ENCODE measurements at regions not wholly inside any gene's neighbourhood (a gene's known extent, or its start where the extent isn't known, plus 50 kb on each side); places are given as distances from the start of the nearest gene placed in this dataset.
A peak's percentile ranks its signal among the peaks of the same experiment; 100 is the strongest.

DNA sequence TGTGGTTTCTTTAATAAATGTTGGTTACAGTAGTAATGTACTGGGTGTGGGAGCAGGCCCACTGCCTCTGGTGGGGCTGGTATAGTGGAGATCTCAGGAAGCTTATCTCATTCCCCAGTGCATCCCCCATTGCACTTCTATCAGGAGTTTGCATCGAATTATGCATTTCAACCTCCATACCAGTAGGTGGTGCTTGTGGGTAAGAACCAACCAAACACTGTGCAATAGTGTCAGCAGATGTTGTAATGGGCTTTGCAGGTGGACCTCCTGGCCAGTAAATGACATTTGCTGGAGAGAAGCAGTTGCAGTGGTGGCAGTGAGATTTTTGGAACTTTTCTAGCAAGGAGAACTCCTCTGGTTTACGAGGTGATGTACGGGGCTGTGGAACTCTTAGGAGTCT, 150.6 kb downstream of the POU3F4 start:
- no peaks in the 10 kb centered on the region for H3K79me2 ChIP-seq (ENCODE audit: insufficient read depth, low read length)
- no peaks in the 10 kb centered on the region for H3K36me3 Mint-ChIP-seq
- 100% methylated on average over 2 of the region's 3 CpGs for WGBS (ENCODE audit: insufficient coverage)
- no peak overlapping the region for H3K4me3 ChIP-seq (replicated peaks in 1 of 3; ENCODE audit: low read depth in 2 of 3, low read length in 3 of 3)
- no peaks in the 10 kb centered on the region for H4K20me1 ChIP-seq (ENCODE audit: insufficient read depth, low read length)
- intact Hi-C loops (cut with micrococcal nuclease): no loop called here
- DNase-seq: no peak
- no peaks in the 10 kb centered on the region for H3K9me3 ChIP-seq (replicated peaks in 1 of 2; ENCODE audit: control insufficient read depth in 1 of 2, insufficient read depth in 1 of 2, low read length in 2 of 2)
- H3K9me3 Mint-ChIP-seq: peaks cover 0 to 10% (median 6%) of the 10 kb centered on the region in 7 donors
- H3K27me3 ChIP-seq (ENCODE audit: control insufficient read depth in 2 of 2, insufficient read depth in 2 of 2, low read length in 2 of 2): no peaks in the 10 kb centered on the region
- no peaks in the 10 kb centered on the region for H3K36me3 ChIP-seq (replicated peaks in 1 of 2; ENCODE audit: control insufficient read depth in 1 of 2, insufficient read depth in 2 of 2, low read length in 2 of 2)
- H3K27me3 Mint-ChIP-seq (ENCODE audit: low read depth in 3 of 3): no peaks in the 10 kb centered on the region
- H2AFZ ChIP-seq (ENCODE audit: insufficient read depth, low read depth, low read length, poor library complexity, severe bottlenecking): no peak overlapping the region
- no peaks in the 10 kb centered on the region for H3K4me1 Mint-ChIP-seq
- no peak overlapping the region for H3K4me2 ChIP-seq (replicated peaks; ENCODE audit: extremely low read depth, low read length, poor library complexity, severe bottlenecking)
- peak overlapping the region in 1 of 7 donors; percentile 63 for H3K27ac Mint-ChIP-seq
- TF ChIP-seq, protein P1, sequence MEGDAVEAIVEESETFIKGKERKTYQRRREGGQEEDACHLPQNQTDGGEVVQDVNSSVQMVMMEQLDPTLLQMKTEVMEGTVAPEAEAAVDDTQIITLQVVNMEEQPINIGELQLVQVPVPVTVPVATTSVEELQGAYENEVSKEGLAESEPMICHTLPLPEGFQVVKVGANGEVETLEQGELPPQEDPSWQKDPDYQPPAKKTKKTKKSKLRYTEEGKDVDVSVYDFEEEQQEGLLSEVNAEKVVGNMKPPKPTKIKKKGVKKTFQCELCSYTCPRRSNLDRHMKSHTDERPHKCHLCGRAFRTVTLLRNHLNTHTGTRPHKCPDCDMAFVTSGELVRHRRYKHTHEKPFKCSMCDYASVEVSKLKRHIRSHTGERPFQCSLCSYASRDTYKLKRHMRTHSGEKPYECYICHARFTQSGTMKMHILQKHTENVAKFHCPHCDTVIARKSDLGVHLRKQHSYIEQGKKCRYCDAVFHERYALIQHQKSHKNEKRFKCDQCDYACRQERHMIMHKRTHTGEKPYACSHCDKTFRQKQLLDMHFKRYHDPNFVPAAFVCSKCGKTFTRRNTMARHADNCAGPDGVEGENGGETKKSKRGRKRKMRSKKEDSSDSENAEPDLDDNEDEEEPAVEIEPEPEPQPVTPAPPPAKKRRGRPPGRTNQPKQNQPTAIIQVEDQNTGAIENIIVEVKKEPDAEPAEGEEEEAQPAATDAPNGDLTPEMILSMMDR (IDR thresholded peaks at IDR 0.05): no peak
- no peaks in the 10 kb centered on the region for H3K4me1 ChIP-seq (ENCODE audit: control insufficient read depth in 1 of 2, insufficient read depth in 2 of 2, low read length in 2 of 2)
- H3K4me3 Mint-ChIP-seq: no peak overlapping the region
- no peak overlapping the region for H3K27ac ChIP-seq (ENCODE audit: low read depth in 1 of 2, low read length in 2 of 2)
- no peak overlapping the region for H3K9ac ChIP-seq (ENCODE audit: insufficient read depth, low read length, poor library complexity, severe bottlenecking)
